NCI-H1092 treated with DMSO at 0.1 percent for 48 hours (cell line): ENCODE measurements at regions not wholly inside any gene's neighbourhood (a gene's known extent, or its start where the extent isn't known, plus 50 kb on each side); places are given as distances from the start of the nearest gene placed in this dataset.
A peak's percentile ranks its signal among the peaks of the same experiment; 100 is the strongest.

Source experiments
- DNase-seq: peaks from one replicate; lab custom pipeline; 2025; lab: John Stamatoyannopoulos, UW

- DNase-seq, result no peak
Measured at GRCh38 chr10:88108115-88108610, 244.7 kb downstream of the PTEN start.

- DNase-seq, result no peak
Measured at GRCh38 chr10:88110355-88110754, 246.9 kb downstream of the PTEN start.

DNA sequence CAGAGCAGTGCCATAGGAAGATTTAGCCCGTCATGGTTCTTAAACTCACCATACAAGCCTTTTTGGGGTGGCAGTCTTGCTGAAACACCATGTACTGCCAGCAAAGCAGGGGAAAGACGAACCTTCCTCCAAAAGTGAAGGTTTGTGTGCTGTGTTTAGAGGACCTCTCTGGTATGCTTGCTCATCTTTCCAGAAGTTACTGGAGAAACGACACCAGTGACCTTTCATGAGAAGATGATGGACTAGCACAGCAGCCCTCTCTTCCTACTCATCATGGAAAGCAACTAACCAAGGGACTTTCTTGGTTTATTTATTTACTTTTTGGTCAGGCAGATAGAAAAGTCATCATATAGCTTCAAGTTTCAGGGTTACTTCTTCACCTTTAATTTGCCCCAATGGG lies 247.4 kb downstream of the PTEN start:
- no peak for DNase-seq

DNA sequence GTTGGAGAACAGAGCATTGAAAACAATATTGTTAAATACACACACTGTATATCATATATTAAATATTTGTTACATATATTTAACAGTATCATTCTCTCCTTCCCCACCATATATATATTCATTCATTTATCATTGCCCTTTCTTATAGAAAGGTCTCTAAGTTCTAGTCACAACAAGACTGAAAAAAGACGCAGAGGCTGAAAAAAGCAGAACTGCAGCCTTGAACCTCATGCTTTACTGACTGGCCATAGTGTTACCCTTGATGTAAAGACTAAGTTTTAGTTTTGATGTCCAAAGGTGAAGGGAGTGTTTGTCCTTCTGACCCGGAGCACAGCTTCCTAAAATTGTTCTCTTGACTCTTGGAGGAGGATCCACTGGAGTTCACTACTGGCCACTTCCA lies 247.9 kb downstream of the PTEN start:
- DNase-seq, result no peak

DNA sequence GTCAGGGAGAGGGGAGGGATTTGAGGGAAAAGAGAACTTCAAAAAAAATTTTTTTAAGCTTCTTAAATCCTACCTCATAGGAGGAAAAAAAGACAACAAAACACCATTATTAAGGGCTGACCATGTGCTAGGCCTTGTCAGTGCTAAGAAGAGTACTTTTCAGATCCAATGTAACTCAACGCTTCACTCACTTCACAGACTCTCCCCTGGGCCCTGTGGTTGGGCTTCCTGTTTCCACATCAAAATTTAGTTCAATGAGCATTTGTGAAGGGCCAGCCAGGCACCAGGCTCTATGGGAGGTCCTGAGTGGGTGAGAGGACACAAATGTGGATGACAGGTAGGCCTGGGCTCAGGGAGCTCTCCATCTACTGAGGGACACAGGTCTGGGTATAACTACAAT lies 249.8 kb downstream of the PTEN start:
- DNase-seq, result no peak

DNA sequence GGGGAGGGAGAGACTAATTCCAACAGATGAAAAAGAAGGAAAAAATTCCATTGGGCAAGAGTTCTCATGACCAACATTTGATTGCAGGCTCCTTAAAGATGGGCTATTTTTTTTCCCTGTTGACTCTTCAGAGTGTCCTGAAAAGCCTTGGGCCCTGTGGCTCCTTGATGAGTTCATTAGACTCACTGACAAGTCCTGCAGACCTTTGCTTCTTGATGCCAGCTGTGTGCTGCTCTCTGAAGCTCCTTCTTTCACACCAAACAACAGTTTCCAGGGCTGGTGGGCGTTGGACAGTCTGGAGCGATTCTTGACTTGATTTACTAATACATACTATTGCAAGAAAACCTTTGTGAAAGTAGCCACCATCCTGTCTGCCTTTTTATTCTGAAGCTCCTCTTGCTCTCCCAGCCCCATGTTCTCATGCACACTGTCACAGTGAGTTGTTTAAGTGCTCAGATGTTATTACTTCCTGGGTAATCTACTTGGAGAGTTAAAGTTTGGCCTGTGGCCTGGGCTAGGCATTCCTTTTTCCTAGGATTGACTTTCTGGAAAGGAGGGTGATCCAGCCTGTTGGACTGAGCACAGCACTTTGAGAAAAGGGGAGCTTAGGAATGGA lies 250.3 kb downstream of the PTEN start:
- DNase-seq, result no peak

DNA sequence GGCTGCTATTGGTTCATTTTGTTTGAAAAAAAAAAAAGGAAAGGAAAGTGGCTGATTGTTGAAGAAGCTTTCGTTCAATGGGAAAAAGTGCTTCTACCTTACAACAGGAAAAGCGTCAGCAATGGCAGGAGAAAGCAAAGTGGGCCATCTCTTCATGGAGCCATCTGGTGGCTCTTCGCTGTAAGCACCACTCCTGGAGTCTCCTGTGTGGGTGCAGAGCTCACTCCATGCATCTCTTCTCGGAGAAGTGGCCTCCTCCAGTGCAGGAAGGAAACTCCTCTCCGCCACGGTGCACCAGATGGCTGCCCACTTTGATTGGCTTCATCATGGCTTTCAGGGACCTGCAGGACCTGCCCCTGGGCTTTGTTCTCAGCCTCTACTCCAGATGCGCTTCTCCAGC lies 250.9 kb downstream of the PTEN start:
- DNase-seq, result peak; percentile 25

GRCh38 chr10:88115407-88115806 lies 252.0 kb downstream of the PTEN start:
- no peak for DNase-seq

DNA sequence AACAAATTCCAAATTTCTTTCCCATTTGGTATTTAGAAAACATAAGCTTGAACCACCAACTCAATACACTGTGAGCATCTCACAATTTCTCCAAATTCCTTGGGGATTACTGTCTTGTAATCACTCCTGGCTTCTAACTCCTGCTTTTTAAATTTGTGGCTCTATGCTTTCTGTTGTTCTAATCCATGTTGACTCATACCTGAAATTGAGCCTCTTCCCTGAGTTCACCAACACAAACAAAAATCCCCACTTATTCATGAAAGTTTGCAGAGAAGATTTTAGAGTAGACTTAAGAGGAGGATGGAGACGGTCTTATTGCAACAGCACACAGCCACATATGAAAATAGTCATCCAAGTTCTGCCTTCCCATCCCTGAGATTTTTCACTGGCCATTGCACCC lies 252.5 kb downstream of the PTEN start:
- no peak for DNase-seq

- no peak for DNase-seq
Measured at GRCh38 chr10:88116481-88116880, 253.1 kb downstream of the PTEN start.

DNA sequence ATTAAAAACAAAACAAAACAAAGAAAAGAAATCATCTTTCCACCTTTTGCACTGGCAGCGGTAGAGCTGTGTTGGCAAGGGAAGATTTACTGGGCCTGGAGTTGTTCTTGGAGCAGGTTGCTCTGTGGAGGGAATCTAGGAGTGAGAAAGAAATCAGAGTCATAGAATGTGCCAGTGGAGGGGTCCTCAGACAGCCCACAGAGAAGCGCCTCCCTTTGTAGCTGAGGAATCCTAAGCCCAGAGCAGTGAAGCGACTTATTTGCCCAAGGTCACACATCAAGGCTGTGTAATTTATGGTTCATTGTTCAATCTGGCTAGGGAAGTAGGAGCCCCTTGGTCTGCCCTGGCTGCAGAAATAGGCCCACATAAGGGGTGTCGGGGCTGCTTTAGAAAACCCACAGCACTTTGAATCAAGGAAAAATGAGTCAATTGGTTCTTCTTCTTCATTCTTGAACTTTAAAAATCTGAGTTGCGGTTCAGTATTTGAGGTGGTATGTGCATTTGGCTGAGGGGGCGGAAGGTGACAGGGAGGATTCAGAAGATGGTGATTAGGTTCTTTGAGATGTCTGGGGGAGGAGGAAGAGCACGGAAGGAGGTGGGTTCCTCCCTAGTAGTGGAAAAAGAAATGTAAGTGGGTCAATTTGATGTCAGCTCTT lies 253.7 kb downstream of the PTEN start:
- DNase-seq, result no peak

DNA sequence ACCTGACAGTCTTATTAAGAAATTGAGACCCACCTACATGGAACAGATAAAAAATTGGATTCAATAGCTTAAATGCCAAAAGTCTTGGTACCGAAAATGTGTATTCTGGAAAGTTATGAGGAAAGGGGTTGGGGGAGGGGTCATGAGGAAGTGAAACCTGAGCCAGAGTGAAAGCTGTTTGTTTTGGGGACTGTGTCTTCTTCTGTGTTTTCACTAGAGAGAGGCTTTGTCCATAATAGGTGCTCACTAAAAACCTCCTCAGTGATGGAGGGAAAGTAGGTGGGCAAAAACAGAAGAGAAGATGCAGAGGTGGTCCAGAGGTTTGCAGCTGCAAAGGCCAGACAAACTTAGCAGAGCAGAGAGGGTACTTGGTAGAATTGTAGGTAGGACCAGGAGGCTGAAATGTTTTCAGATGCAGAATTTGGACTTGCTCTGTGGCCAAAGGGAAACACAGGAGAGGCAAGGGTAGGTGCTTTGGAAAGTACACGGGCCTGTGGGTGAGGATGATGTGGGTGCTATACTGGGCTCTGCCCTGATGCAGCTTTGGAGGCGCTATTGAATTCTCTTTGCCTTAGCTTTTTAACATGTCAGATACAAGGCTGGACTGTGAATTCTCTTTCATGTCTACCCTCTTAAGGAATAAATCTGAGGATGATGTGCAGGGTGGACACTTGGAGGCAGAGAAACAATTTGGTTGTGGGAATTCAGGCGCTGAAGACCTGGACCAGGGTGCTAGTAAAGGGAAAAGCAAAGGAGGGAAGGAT lies 254.6 kb downstream of the PTEN start:
- DNase-seq, result no peak

GRCh38 chr10:88118729-88119128 lies 255.3 kb downstream of the PTEN start:
- DNase-seq, result no peak

DNA sequence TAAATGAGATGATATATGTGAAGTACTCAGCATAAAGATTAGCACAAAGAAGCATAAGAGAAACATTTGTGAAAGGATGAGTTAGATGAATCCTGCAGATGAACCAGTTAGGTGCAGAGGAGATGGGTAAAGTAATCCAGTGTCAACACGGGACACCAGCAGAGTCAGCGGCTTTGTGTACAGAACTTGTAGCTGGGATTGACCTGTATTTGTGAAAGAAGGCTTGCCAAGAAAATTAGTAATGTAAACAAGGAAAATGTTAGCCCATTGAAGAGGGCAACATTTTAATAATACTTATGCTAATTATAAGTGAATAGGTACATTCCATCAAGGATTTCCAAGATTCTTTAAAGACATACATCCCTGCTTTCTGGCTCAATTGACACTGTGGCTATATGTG lies 255.7 kb downstream of the PTEN start:
- no peak for DNase-seq

DNA sequence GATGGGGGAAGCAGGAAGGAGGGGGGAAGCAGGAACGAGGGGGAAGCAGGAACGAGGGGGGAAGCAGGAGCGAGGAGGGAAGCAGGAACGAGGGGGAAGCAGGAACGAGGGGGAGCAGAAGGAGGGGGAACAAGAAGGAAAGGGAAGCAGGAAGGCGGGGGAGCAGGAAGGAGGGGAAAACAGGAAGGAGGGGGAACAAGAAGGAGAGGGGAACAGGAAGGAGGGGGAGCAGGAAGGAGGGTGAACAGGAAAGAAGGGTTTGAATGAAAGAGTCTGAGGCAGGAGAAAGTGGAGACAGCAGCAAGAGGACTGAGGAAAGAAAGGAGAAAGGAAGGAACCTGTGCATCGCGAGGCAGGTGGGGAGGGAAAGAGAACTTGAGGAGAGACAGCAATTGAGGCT lies 256.6 kb downstream of the PTEN start:
- no peak for DNase-seq

- DNase-seq, result no peak
Measured at GRCh38 chr10:88120599-88121333, 257.3 kb downstream of the PTEN start.

DNA sequence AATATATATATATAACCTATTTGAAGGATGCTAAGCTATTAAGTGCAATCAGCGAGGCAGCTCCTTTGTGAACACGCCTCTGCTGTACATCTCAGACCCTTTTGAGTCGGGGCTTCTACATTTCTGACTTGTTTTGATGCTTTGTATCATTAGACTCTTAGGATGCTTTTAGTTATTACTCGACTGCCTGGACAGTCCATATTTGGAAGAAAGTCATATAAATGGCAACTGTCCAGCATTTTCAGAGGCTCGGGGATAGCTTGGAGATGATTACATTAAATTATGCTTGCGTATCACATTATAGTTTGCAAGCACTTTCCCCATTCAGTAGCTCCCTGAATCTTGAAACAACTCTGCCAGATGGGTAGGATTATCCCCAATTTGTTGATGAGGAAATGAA lies 257.9 kb downstream of the PTEN start:
- no peak for DNase-seq

DNA sequence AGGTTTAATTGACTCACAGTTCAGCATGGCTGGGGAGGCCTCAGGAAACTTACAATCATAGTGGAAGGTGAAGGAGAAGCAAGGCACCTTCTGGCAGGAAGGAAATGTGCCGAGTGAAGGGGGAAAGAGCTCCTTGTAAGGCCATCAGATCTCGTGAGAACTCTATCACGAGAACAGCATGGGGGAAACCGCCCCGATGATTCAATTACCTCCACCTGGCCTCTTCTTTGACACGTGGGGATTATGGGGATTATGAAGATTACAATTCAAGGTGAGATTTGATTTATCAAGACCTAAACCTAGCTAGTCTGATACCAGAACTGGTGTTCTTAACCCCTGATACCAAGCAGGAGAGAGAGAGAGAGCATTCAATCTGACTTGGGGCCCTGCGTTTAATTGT lies 258.7 kb downstream of the PTEN start:
- DNase-seq, result no peak

DNA sequence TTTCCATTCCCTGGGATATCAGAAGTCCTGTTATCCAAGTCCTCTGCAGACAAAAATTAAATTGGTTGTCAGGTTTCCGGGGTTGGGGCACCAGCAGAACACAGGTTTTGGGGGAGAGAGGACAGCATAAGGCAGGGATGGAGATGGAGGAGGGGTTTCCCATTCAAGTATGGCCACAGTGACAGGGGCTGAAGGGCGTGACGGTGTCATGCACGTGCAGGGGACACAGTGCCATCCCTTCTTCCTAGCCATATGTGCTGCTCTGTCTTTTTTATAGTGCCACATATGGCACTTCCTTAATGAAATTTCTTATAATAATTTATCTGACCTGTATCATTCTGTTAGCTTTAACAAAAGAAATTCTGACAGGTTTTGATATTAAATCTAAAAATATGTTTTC lies 259.2 kb downstream of the PTEN start:
- DNase-seq, result no peak

- DNase-seq, result no peak
Measured at GRCh38 chr10:88125766-88126165, 262.3 kb downstream of the PTEN start.

- DNase-seq, result no peak
Measured at GRCh38 chr10:88126699-88127098, 263.3 kb downstream of the PTEN start.

DNA sequence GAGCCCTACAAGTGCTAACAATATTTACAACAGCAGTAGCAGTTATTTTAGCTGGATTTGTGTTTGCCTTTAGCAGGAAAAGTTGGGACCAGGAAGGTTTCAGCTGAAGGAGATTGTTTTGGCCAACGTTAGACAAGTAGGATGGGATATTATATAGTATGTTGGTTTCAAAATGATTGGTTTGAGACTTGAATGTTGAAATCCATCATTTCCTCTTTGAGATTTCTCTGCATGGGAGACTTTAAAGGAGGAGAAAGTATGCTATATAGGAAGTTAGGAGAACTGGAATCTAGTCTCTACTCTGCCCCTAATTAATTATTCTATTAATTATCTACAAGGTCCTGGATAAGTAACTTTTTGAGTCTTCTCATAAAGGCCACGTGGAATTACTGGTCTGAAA lies 263.8 kb downstream of the PTEN start:
- no peak for DNase-seq

GRCh38 chr10:88127766-88128165 lies 264.3 kb downstream of the PTEN start:
- no peak for DNase-seq
